ENCODE measurements at regions not wholly inside any gene's neighbourhood (a gene's known extent, or its start where the extent isn't known, plus 50 kb on each side); places are given as distances from the start of the nearest gene placed in this dataset.

DNA sequence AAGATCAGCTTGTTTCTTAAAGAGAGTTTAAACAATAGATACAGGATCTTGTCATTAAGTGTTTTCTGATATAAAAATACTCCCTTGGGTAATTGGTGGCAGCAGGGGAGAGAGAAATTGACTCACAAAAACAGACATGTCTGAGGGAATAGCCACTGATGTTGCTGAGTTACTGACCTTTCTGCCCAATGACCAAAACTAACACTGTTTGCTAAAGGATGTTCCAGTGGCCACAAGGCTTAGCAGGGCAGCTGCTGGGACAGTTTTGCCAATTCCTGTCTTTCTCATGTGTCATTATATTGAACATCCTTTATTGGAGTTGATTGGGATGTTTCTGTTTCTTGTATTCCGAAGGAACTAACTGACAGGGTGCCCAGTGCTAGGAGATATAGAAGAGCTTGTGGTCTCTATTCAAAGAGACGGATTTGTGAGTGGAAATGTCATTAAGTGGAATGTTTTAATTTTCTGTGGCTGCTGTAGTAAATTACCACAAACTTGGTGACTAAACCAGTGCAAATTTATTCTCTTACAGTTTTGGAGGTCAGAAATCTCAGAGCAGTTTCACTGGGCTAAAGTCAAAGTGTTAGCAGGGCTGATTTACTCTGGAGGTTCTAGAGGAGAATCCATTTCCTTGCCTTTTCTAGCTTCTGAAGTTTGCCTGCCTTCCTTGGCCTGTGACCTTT is 124.8 kb upstream of the RMDN2 start:
- TF ChIP-seq MAFK (IDR thresholded peaks at IDR 0.05; ENCODE audit: partially characterized antibody) (no peak), EHF (CRISPR knock-in tag; IDR thresholded peaks at IDR 0.05) (no peak), ZFP36 (IDR thresholded peaks at IDR 0.05; ENCODE audit: borderline replicate concordance, partially characterized antibody) (no peak), HEYL (CRISPR knock-in tag; IDR thresholded peaks at IDR 0.05) (no peak), NPAS2 (CRISPR knock-in tag; IDR thresholded peaks at IDR 0.05; ENCODE audit: borderline replicate concordance) (no peak), MYC (IDR thresholded peaks at IDR 0.05; ENCODE audit: borderline replicate concordance, low read length) (no peak), TP53 (CRISPR knock-in tag; IDR thresholded peaks at IDR 0.05) (no peak), FOSL2 (IDR thresholded peaks at IDR 0.05) (no peak), FOSL2 (CRISPR knock-in tag; IDR thresholded peaks at IDR 0.05) (no peak), BHLHE40 (IDR thresholded peaks at IDR 0.05; ENCODE audit: low read depth, low read length) (no peak), RAD21 (conservative IDR thresholded peaks at IDR 0.05 in 1 of 2, IDR thresholded peaks at IDR 0.05 in 1 of 2) (no peak), HOXB5 (CRISPR knock-in tag; IDR thresholded peaks at IDR 0.05) (no peak), CBX2 (IDR thresholded peaks at IDR 0.05; ENCODE audit: borderline replicate concordance, low read depth) (no peak), HOXA7 (CRISPR knock-in tag; IDR thresholded peaks at IDR 0.05) (no peak), POLR2A (IDR thresholded peaks at IDR 0.05; ENCODE audit: low read length) (no peak), RFX5 (IDR thresholded peaks at IDR 0.05) (no peak)
- TF ChIP-seq, protein P1, sequence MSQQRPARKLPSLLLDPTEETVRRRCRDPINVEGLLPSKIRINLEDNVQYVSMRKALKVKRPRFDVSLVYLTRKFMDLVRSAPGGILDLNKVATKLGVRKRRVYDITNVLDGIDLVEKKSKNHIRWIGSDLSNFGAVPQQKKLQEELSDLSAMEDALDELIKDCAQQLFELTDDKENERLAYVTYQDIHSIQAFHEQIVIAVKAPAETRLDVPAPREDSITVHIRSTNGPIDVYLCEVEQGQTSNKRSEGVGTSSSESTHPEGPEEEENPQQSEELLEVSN (IDR thresholded peaks at IDR 0.05; ENCODE audit: borderline replicate concordance, low read depth), result no peak
- TF ChIP-seq, protein P2, sequence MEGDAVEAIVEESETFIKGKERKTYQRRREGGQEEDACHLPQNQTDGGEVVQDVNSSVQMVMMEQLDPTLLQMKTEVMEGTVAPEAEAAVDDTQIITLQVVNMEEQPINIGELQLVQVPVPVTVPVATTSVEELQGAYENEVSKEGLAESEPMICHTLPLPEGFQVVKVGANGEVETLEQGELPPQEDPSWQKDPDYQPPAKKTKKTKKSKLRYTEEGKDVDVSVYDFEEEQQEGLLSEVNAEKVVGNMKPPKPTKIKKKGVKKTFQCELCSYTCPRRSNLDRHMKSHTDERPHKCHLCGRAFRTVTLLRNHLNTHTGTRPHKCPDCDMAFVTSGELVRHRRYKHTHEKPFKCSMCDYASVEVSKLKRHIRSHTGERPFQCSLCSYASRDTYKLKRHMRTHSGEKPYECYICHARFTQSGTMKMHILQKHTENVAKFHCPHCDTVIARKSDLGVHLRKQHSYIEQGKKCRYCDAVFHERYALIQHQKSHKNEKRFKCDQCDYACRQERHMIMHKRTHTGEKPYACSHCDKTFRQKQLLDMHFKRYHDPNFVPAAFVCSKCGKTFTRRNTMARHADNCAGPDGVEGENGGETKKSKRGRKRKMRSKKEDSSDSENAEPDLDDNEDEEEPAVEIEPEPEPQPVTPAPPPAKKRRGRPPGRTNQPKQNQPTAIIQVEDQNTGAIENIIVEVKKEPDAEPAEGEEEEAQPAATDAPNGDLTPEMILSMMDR (IDR thresholded peaks at IDR 0.05), result no peak
- TF ChIP-seq, protein P3, sequence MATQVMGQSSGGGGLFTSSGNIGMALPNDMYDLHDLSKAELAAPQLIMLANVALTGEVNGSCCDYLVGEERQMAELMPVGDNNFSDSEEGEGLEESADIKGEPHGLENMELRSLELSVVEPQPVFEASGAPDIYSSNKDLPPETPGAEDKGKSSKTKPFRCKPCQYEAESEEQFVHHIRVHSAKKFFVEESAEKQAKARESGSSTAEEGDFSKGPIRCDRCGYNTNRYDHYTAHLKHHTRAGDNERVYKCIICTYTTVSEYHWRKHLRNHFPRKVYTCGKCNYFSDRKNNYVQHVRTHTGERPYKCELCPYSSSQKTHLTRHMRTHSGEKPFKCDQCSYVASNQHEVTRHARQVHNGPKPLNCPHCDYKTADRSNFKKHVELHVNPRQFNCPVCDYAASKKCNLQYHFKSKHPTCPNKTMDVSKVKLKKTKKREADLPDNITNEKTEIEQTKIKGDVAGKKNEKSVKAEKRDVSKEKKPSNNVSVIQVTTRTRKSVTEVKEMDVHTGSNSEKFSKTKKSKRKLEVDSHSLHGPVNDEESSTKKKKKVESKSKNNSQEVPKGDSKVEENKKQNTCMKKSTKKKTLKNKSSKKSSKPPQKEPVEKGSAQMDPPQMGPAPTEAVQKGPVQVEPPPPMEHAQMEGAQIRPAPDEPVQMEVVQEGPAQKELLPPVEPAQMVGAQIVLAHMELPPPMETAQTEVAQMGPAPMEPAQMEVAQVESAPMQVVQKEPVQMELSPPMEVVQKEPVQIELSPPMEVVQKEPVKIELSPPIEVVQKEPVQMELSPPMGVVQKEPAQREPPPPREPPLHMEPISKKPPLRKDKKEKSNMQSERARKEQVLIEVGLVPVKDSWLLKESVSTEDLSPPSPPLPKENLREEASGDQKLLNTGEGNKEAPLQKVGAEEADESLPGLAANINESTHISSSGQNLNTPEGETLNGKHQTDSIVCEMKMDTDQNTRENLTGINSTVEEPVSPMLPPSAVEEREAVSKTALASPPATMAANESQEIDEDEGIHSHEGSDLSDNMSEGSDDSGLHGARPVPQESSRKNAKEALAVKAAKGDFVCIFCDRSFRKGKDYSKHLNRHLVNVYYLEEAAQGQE (IDR thresholded peaks at IDR 0.05), result no peak
- 85% methylated on average over 2 of the region's 2 CpGs for WGBS (ENCODE audit: missing lambda C conversion rate)
- POLR2A ChIA-PET, result no interaction called here
- Histone ChIP-seq H3K4me2 (peak overlapping the region; percentile 3; the same call in 2 of the 3 replicates), H3K27ac (peak overlapping the region; percentile 89 to 96), H3K4me3 (no peak overlapping the region), H3K4me1 (peaks cover 52% of the 10 kb centered on the region), H3K9me3 (no peaks in the 10 kb centered on the region)
- no peak for ATAC-seq
- no peak for FAIRE-seq
- CTCF ChIA-PET, result interaction anchor here (0.8 to 2.2 kb wide), 6 partner anchors 18 to 404 kb away, joined by 3 to 5 read pairs (median 4); no protein-coding TSS in a partner anchor
- no peak for DNase-seq (ENCODE audit: low read depth in 1 of 2, low spot score in 1 of 2)

DNA sequence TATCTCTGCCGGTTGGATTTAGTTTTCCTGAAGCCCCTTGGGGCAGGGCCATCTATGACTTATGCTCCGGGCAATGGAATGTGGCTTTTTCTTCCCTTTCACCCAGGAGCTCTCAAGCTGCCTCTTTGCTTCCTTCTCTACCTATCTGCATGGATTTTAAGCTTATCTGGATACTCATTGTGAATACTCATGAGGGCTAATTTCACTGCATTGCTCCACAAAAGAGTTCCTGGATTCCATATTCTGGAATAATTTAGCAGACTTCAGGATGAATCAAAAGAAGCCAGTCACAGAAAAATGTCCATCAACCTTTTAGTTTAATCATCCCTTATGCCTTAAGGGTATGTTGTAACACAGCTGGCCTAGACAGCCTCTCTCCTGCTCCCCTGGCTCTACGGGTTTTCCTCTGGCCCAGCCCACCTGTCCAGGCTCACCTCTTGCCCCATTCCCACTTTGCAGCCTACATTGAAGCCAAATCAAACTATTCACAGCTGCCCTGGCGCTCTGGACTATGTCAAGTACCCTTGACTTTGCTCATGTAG is 122.8 kb upstream of the RMDN2 start:
- Histone ChIP-seq H3K27ac (peak overlapping the region; percentile 89 to 96), H3K4me3 (no peak overlapping the region; the same call in 2 of the 3 replicates), H3K9me3 (peaks cover 14% of the 10 kb centered on the region), H3K4me1 (peaks cover 42% of the 10 kb centered on the region), H3K4me2 (peak overlapping the region; percentile 80)
- POLR2A ChIA-PET, result interaction anchor here (0.9 to 1.8 kb wide), 3 partner anchors 34 to 132 kb away, joined by 4 to 6 read pairs (median 5); partner anchors contain the start of gene CDC42EP3
- ATAC-seq, result peak; percentile 75 to 87
- peak; percentile 39 to 44 for DNase-seq (ENCODE audit: low read depth in 1 of 2, low spot score in 1 of 2)
- CTCF ChIA-PET, result interaction anchor here (0.8 to 1.6 kb wide), 6 partner anchors 17 to 117 kb away, joined by 3 to 4 read pairs (median 3); no protein-coding TSS in a partner anchor
- 6% methylated on average over 4 of the region's 4 CpGs for WGBS (ENCODE audit: missing lambda C conversion rate)
- peak; percentile 13 for FAIRE-seq
- no peak for TF ChIP-seq RAD21 (conservative IDR thresholded peaks at IDR 0.05 in 1 of 2, IDR thresholded peaks at IDR 0.05 in 1 of 2)
- TF ChIP-seq, protein P4, sequence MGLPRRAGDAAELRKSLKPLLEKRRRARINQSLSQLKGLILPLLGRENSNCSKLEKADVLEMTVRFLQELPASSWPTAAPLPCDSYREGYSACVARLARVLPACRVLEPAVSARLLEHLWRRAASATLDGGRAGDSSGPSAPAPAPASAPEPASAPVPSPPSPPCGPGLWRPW (IDR thresholded peaks at IDR 0.05), result no peak
- TF ChIP-seq CEBPB (IDR thresholded peaks at IDR 0.05), result peak in 1 of 2 experiments; percentile 68; a peak in 1 of 4 replicates

All from A549 (cell line).